ENCODE measurements at regions not wholly inside any gene's neighbourhood (a gene's known extent, or its start where the extent isn't known, plus 50 kb on each side); places are given as distances from the start of the nearest gene placed in this dataset.
A peak's percentile ranks its signal among the peaks of the same experiment; 100 is the strongest.
"Not testable (repeated sequence)": the region's sequence is repeated elsewhere in the genome, so short reads cannot be mapped to it uniquely, and the experiment has no call there.

DNA sequence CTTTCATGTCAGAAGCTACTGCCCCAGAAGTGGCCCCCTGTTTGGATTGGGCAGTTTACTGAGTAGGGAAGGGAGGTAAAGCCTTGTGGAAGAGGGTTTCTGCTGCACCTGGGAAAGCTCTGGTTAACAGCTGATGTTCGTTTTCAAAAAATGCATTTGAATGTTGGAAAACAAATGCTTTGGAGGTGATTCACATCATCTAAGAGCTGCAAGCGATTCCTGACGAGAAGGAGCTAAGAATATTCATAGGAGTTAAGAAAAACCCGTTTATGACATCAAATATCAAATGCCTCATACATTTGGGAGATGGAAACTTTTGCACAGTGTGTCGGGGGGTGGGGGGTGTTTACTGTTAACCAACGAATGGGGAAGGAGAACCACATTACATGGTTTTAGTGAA is 183.8 kb upstream of the NR2F2 start:
- TF ChIP-seq POLR2AphosphoS5 (IDR thresholded peaks at IDR 0.05; ENCODE audit: low read depth) (no peak), GABPA (IDR thresholded peaks at IDR 0.05; ENCODE audit: low read depth) (no peak), SPI1 (IDR thresholded peaks at IDR 0.05; ENCODE audit: borderline replicate concordance, low read depth) (no peak)
- TF ChIP-seq, protein P1, sequence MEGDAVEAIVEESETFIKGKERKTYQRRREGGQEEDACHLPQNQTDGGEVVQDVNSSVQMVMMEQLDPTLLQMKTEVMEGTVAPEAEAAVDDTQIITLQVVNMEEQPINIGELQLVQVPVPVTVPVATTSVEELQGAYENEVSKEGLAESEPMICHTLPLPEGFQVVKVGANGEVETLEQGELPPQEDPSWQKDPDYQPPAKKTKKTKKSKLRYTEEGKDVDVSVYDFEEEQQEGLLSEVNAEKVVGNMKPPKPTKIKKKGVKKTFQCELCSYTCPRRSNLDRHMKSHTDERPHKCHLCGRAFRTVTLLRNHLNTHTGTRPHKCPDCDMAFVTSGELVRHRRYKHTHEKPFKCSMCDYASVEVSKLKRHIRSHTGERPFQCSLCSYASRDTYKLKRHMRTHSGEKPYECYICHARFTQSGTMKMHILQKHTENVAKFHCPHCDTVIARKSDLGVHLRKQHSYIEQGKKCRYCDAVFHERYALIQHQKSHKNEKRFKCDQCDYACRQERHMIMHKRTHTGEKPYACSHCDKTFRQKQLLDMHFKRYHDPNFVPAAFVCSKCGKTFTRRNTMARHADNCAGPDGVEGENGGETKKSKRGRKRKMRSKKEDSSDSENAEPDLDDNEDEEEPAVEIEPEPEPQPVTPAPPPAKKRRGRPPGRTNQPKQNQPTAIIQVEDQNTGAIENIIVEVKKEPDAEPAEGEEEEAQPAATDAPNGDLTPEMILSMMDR (IDR thresholded peaks at IDR 0.05; ENCODE audit: insufficient read depth, low read length): no peak
- TF ChIP-seq, protein P2, sequence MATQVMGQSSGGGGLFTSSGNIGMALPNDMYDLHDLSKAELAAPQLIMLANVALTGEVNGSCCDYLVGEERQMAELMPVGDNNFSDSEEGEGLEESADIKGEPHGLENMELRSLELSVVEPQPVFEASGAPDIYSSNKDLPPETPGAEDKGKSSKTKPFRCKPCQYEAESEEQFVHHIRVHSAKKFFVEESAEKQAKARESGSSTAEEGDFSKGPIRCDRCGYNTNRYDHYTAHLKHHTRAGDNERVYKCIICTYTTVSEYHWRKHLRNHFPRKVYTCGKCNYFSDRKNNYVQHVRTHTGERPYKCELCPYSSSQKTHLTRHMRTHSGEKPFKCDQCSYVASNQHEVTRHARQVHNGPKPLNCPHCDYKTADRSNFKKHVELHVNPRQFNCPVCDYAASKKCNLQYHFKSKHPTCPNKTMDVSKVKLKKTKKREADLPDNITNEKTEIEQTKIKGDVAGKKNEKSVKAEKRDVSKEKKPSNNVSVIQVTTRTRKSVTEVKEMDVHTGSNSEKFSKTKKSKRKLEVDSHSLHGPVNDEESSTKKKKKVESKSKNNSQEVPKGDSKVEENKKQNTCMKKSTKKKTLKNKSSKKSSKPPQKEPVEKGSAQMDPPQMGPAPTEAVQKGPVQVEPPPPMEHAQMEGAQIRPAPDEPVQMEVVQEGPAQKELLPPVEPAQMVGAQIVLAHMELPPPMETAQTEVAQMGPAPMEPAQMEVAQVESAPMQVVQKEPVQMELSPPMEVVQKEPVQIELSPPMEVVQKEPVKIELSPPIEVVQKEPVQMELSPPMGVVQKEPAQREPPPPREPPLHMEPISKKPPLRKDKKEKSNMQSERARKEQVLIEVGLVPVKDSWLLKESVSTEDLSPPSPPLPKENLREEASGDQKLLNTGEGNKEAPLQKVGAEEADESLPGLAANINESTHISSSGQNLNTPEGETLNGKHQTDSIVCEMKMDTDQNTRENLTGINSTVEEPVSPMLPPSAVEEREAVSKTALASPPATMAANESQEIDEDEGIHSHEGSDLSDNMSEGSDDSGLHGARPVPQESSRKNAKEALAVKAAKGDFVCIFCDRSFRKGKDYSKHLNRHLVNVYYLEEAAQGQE (IDR thresholded peaks at IDR 0.05; ENCODE audit: insufficient replicate concordance, low read depth): no peak
- no peak for DNase-seq (ENCODE audit: low read depth in 1 of 2, low spot score in 1 of 2)

DNA sequence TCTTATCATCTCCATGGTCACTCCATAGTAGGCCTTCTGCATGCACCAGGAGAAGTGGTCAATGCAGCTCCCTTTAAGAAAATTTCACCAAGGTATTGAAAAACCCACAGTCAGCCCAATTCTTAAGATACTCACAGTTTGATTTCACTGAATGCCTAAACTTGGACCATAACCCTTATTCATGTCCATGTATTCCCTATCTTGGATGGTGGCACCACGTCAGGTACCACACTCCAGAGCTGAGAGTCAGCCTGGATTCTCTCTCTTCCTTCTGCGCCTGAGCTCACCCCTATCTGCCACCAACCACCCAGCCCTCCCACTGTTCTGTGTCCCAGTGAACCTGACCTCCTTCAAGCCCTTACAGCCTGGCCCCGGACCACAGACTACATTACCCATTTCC is 183.2 kb upstream of the NR2F2 start:
- DNase-seq (ENCODE audit: low read depth in 1 of 2, low spot score in 1 of 2): no peak
- TF ChIP-seq SPI1 (IDR thresholded peaks at IDR 0.05; ENCODE audit: borderline replicate concordance, low read depth): no peak
- no peak for TF ChIP-seq POLR2AphosphoS5 (IDR thresholded peaks at IDR 0.05; ENCODE audit: low read depth)
- TF ChIP-seq, protein P1 (IDR thresholded peaks at IDR 0.05; ENCODE audit: insufficient read depth, low read length): no peak
- no peak for TF ChIP-seq GABPA (IDR thresholded peaks at IDR 0.05; ENCODE audit: low read depth)
- TF ChIP-seq, protein P2 (IDR thresholded peaks at IDR 0.05; ENCODE audit: insufficient replicate concordance, low read depth): no peak
- Histone ChIP-seq H3K27me3 (ENCODE audit: insufficient read depth, poor library complexity, severe bottlenecking) (no peaks in the 10 kb centered on the region), H3K4me3 (replicated peaks; ENCODE audit: insufficient read depth, low read length) (no peak overlapping the region), H3K27ac (replicated peaks) (no peak overlapping the region)

More for the DNA sequence above, 183.8 kb upstream of the NR2F2 start:
- no peaks in the 10 kb centered on the region for H3K27me3 ChIP-seq (ENCODE audit: insufficient read depth, poor library complexity, severe bottlenecking)
- no peak overlapping the region for H3K27ac ChIP-seq (replicated peaks)
- no peak overlapping the region for H3K4me3 ChIP-seq (replicated peaks; ENCODE audit: insufficient read depth, low read length)

DNA sequence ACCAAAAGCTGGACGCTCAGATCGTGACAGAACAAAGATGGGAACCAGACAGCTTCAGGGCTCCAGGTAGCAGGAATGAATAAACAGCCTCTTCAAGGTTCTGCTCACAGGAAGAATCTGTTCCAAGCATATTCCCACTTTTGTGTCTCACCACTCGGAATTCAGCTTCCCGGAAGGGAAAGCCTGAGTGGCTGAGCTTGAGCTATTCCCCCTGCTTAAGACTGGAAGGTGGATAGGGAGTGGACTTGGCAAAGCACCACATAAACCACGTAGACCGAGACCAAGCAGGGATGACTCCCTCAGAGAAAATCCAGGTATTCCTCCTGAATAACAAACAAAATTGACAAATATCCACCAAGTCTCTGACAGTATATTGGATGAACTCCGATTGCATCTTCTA is 180.2 kb upstream of the NR2F2 start:
- no peak for DNase-seq (ENCODE audit: low read depth in 1 of 2, low spot score in 1 of 2)
- H3K27ac ChIP-seq (replicated peaks): no peak overlapping the region

DNA sequence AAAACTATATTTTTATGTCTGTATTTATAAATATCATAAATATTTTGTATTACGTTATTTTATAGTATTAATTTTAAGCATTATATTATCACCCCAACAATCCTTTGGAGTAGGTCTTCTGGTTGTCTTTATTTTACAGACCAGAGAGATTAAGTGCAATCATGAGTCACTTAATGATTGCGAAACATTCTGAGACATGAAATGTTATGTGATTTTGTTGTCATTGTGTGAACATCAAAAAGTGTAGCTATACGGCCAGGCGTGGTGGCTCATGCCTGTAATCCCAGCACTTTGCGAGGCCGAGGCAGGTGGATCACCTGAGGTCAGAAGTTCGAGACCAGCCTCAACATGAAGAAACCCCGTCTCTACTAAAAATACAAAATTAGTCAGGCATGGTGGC is 178.8 kb upstream of the NR2F2 start:
- H3K27me3 ChIP-seq (ENCODE audit: insufficient read depth, poor library complexity, severe bottlenecking); H3K4me3 ChIP-seq (replicated peaks; ENCODE audit: insufficient read depth, low read length); H3K27ac ChIP-seq (replicated peaks): not testable (repeated sequence)
- DNase-seq (ENCODE audit: low read depth in 1 of 2, low spot score in 1 of 2): peak in 1 of 2 experiments; percentile 3

More for the DNA sequence above, 180.2 kb upstream of the NR2F2 start:
- Histone ChIP-seq H3K27me3 (ENCODE audit: insufficient read depth, poor library complexity, severe bottlenecking) (no peaks in the 10 kb centered on the region), H3K4me3 (replicated peaks; ENCODE audit: insufficient read depth, low read length) (no peak overlapping the region)
- TF ChIP-seq POLR2AphosphoS5 (IDR thresholded peaks at IDR 0.05; ENCODE audit: low read depth) (no peak), SPI1 (IDR thresholded peaks at IDR 0.05; ENCODE audit: borderline replicate concordance, low read depth) (no peak), GABPA (IDR thresholded peaks at IDR 0.05; ENCODE audit: low read depth) (no peak)
- TF ChIP-seq, protein P1 (IDR thresholded peaks at IDR 0.05; ENCODE audit: insufficient read depth, low read length): no peak
- TF ChIP-seq, protein P2 (IDR thresholded peaks at IDR 0.05; ENCODE audit: insufficient replicate concordance, low read depth): no peak
